GM23248 (cell line): ENCODE measurements at regions not wholly inside any gene's neighbourhood (a gene's known extent, or its start where the extent isn't known, plus 50 kb on each side); places are given as distances from the start of the nearest gene placed in this dataset.

Experiments
- EZH2 ChIP-seq: fragments of 200-600 bp; sonication (generic); IDR thresholded peaks from 2 replicates; pipeline ENCODE4 v1.6.1; 2018; ENCODE audit warnings: antibody characterized with exemption, mild to moderate bottlenecking; ENCODE audit not compliant: insufficient read depth, poor library complexity, severe bottlenecking
- EZH2phosphoT487 ChIP-seq: fragments of 200-600 bp; sonication (generic); IDR thresholded peaks from 2 replicates; pipeline ENCODE4 v1.6.1; 2018; ENCODE audit warnings: antibody characterized with exemption, moderate library complexity, mild to moderate bottlenecking, low read depth; ENCODE audit not compliant: insufficient read depth

DNA sequence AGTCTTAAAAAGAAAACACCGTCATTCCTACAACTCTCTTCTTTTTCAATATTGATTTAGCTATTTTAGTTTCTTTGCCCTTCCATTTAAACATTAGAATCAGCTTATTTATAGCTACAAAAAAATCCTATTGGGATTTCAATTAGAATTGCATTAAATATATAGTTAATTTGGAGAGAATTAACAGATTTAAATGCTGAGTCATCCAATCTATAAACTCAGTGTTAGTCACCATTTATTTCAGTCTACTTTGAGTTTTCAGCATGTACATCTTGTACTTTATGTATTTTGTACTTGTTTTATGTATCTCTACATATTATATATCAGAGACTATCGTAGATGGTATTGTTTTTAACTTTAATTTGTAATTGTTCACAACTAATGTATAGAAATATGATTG is 460.0 kb downstream of the KCNH5 start:
- TF ChIP-seq EZH2phosphoT487: no peak
- TF ChIP-seq EZH2: no peak
